Heart left ventricle (tissue), 16 donors: ENCODE measurements at regions not wholly inside any gene's neighbourhood (a gene's known extent, or its start where the extent isn't known, plus 50 kb on each side); places are given as distances from the start of the nearest gene placed in this dataset.

Experiments
- ATAC-seq, 4 donors: fragments of 200-7000 bp; cut with Tn5 transposase; one replicate each; pipeline ENCODE4 v1.9.1; 2020 to 2022; ENCODE audit warnings: moderate library complexity in 4 of 4, mild to moderate bottlenecking in 3 of 4, moderate number of reproducible peaks in 1 of 4
- DNase-seq, 5 donors: peaks; one replicate each; pipeline ENCODE4 v3.0.0-alpha.2; 2020
- H3K27ac ChIP-seq, 12 donors: fragments of 200-600 bp; sonication (generic) in 4 of 12; one replicate each; pipeline versions ENCODE4 v1.5.0 to v1.8.0; 2016 to 2022; ENCODE audit warnings: mild to moderate bottlenecking in 2 of 12
- H3K27me3 ChIP-seq, 9 donors: fragments of 200-600 bp; sonication (generic) in 2 of 9; one replicate each; pipeline versions ENCODE4 v1.5.1 to v1.8.0; 2016 to 2022; ENCODE audit warnings: mild to moderate bottlenecking in 3 of 9
- H3K36me3 ChIP-seq, 9 donors: fragments of 200-600 bp; sonication (generic) in 2 of 9; one replicate each; pipeline versions ENCODE4 v1.5.0 to v1.8.0; 2018 to 2022; ENCODE audit warnings: mild to moderate bottlenecking in 2 of 9
- H3K4me1 ChIP-seq, 12 donors: fragments of 200-600 bp; sonication (generic) in 4 of 12; one replicate each; pipeline versions ENCODE4 v1.5.0 to v1.8.0; 2016 to 2022; ENCODE audit warnings: mild to moderate bottlenecking in 3 of 12
- H3K4me3 ChIP-seq, 12 donors: fragments of 200-600 bp; sonication (generic) in 4 of 12; one replicate each; pipeline versions ENCODE4 v1.5.0 to v1.8.0; 2017 to 2022; ENCODE audit warnings: mild to moderate bottlenecking in 9 of 12, moderate library complexity in 4 of 12
- H3K9me3 ChIP-seq, 12 donors: fragments of 200-600 bp; sonication (generic) in 4 of 12; one replicate each; pipeline versions ENCODE4 v1.5.0 to v1.8.0; 2016 to 2022; ENCODE audit warnings: mild to moderate bottlenecking in 1 of 12
- POLR2A ChIP-seq, 2 donors: fragments of 450-650 bp; IDR thresholded peaks; one replicate each; pipeline ENCODE4 v1.6.1; 2017; ENCODE audit warnings: antibody characterized with exemption in 2 of 2, mild to moderate bottlenecking in 2 of 2, moderate library complexity in 2 of 2
- WGBS, 4 donors: extraction: QIAGEN DNeasy Blood & Tissue Kit in 2 of 4; methylation state at CpG; one replicate each; pipeline versions ENCODE4 v1.1.5 to v1.1.7; 2013 to 2018; 5-methylcytosine and 5-hydroxymethylcytosine counted together
- intact Hi-C, 10 donors: fragments of 100-400 bp; cut with DNase I; formaldehyde crosslinking; loops; one replicate each; pipeline versions ENCODE4 v1.11.1 to v1.14.2; 2022
- TF ChIP-seq, protein P1 (sequence below), 12 donors: fragments of 200-600 bp; sonication (generic) in 4 of 12; IDR thresholded peaks; one replicate each; pipeline versions ENCODE4 v1.5.0 to v1.8.0; 2018 to 2022; ENCODE audit warnings: antibody characterized with exemption in 12 of 12, mild to moderate bottlenecking in 5 of 12
- donor health status: ischemic (EF 13 %, LVEDD 7.1; RV severe dilation, severe dysfunction).
- donor health status: healthy with polysubstance abuse.
- donor health status: DM: no; HTN: yes; CAD: no.
- donor health status: DM: no; HTN: no; CAD: no.
- donor health status: ischemic (EF 25% LVEDD 6.9; RV normal size, moderate dysfunction).
- donor health status: ischemic (EF 25% LVEDD 5.7; RV mildly dilated, moderate dysfunction).
- donor health status: healthy.
- donor health status: DM: yes; HTN: yes; CAD: no.
- donor health status: ischemic (EF 35%, LVEDD 5.7; RV mildly dilated, moderate dysfunction).
- donor health status: nonischemic (EF 11% LVEDD 7.7; RV severe dilation, severe dysfunction).
- donor health status: DM: yes; HTN: yes; CAD: no.
- donor health status: PGD.
- donor health status: ischemic (EF 29% LVEDD 5.4; RV normal size, mild dysfunction).
- donor health status: nonischemic (EF 23%, LVEDD 6.1; RV moderate dilation, normal function).

DNA sequence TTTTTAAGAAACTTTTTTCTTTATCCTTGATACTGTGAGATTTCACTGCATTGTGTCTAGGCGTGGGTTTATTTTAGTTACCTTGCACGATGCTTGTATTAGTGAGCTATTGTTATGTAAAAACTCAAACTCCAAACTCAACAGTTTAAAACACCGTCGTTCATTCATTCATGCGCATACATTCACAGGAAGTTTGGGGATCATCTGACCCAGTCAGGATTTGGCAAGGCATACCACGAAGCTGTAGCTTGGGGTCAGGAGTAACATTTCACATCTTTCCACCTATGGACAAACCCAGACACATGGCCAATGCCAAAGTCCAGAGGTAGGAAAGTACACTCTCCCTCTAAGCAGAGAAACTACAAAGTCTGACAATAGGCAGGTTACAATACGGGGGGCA, 324.6 kb upstream of the CHRM3 start:
- H3K27me3 ChIP-seq = no peaks in the 10 kb centered on the region
- no peak overlapping the region for H3K4me3 ChIP-seq
- DNase-seq = no peak
- no peaks in the 10 kb centered on the region for H3K9me3 ChIP-seq
- intact Hi-C loops = no loop called here
- no peak overlapping the region for H3K27ac ChIP-seq
- H3K4me1 ChIP-seq = no peaks in the 10 kb centered on the region
- WGBS, 4 donors = 57 to 62% (median 60%) methylated on average over 7 of the region's 7 CpGs
- TF ChIP-seq, protein P1, sequence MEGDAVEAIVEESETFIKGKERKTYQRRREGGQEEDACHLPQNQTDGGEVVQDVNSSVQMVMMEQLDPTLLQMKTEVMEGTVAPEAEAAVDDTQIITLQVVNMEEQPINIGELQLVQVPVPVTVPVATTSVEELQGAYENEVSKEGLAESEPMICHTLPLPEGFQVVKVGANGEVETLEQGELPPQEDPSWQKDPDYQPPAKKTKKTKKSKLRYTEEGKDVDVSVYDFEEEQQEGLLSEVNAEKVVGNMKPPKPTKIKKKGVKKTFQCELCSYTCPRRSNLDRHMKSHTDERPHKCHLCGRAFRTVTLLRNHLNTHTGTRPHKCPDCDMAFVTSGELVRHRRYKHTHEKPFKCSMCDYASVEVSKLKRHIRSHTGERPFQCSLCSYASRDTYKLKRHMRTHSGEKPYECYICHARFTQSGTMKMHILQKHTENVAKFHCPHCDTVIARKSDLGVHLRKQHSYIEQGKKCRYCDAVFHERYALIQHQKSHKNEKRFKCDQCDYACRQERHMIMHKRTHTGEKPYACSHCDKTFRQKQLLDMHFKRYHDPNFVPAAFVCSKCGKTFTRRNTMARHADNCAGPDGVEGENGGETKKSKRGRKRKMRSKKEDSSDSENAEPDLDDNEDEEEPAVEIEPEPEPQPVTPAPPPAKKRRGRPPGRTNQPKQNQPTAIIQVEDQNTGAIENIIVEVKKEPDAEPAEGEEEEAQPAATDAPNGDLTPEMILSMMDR (IDR thresholded peaks at IDR 0.05) = no peak
- no peak for TF ChIP-seq POLR2A (IDR thresholded peaks at IDR 0.05)
- ATAC-seq = no peak
- no peaks in the 10 kb centered on the region for H3K36me3 ChIP-seq

DNA sequence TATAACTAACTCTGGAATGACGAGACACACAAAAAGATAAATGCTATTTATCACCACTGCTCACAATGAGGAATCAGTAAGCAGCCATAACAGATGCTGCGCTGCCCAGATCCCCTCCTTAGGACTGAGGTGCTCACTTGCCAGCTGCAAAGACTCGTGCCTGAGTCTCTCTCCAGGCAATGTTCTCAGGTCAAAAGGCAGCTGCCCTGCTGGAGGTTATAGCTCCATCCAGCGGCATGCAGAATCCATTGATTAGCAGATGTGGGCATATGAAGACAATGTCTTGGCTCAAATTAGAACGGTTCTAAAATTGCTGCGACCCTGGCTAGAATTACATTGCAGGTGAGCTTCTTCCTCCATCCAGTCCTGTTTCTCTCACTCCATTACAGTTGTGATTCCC, 328.2 kb upstream of the CHRM3 start:
- TF ChIP-seq, protein P1 (IDR thresholded peaks at IDR 0.05) = no peak
- TF ChIP-seq POLR2A (IDR thresholded peaks at IDR 0.05) = no peak
- intact Hi-C loops = no loop called here

DNA sequence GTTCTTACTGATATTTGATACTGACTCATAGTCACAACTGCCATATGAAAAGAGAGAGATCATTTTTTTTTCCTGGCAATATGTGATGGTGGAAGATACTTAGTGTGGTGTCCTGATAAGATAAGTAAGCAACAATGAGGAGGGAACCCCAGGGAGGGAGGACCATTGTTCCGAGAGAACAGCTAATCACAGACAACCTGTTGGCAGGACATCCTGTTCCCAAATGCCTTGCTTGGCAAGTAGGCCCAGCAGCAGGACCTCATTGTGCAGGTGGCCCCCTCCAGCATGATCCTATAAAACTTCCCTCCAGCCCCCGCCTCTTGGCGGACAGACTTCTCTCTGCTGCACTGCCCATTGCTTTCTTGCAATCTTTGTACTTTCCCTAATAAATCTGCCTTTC, 329.4 kb upstream of the CHRM3 start:
- TF ChIP-seq, protein P1 (IDR thresholded peaks at IDR 0.05) = no peak
- no peak for TF ChIP-seq POLR2A (IDR thresholded peaks at IDR 0.05)
- ATAC-seq (no peak), DNase-seq (no peak)
- Histone ChIP-seq H3K4me3 (no peak overlapping the region), H3K36me3 (no peaks in the 10 kb centered on the region), H3K27ac (no peak overlapping the region), H3K9me3 (peaks cover 0 to 19% (median 0%) of the 10 kb centered on the region in 12 donors), H3K4me1 (no peaks in the 10 kb centered on the region), H3K27me3 (no peaks in the 10 kb centered on the region)
- WGBS, 4 donors = 60 to 76% (median 70%) methylated on average over 3 of the region's 3 CpGs
- intact Hi-C loops = no loop called here

More for the DNA sequence above, 328.2 kb upstream of the CHRM3 start:
- Histone ChIP-seq H3K27ac (no peak overlapping the region), H3K4me1 (no peaks in the 10 kb centered on the region), H3K27me3 (no peaks in the 10 kb centered on the region), H3K4me3 (no peak overlapping the region), H3K36me3 (no peaks in the 10 kb centered on the region), H3K9me3 (peaks cover 0 to 19% (median 0%) of the 10 kb centered on the region in 12 donors)
- 66 to 71% (median 66%) methylated on average over 6 of the region's 6 CpGs for WGBS, 4 donors
- DNase-seq (no peak), ATAC-seq (no peak)

DNA sequence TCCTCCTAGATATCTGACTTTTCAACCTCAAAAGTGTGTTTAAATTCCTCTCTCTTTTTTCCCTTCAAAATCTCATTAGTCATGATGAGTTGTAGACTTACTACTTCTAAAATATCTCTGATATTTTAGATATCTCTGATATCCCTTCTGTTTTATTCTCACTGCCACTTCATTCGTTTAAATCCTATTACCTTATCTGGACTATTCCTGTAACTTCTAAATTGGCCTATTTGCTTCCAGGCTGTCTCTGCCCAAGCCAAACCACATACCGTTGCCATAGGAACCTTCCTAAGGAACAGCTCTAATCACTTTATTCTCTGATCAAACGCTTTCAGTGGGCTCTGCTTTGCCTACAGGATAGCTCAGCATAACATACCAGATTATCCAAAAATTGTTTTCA, 333.1 kb upstream of the CHRM3 start:
- 33 to 46% (median 40%) methylated on average over 3 of the region's 3 CpGs for WGBS, 4 donors
- intact Hi-C loops = no loop called here

More for the DNA sequence above, 333.1 kb upstream of the CHRM3 start:
- Histone ChIP-seq H3K4me1 (no peaks in the 10 kb centered on the region), H3K36me3 (no peaks in the 10 kb centered on the region), H3K27me3 (no peaks in the 10 kb centered on the region), H3K27ac (no peak overlapping the region), H3K4me3 (no peak overlapping the region), H3K9me3 (peaks cover 0 to 19% (median 0%) of the 10 kb centered on the region in 12 donors)
- no peak for DNase-seq
- TF ChIP-seq, protein P1 (IDR thresholded peaks at IDR 0.05) = no peak
- TF ChIP-seq POLR2A (IDR thresholded peaks at IDR 0.05) = no peak
- ATAC-seq = no peak
